OCI-LY3 (cell line): ENCODE measurements at regions not wholly inside any gene's neighbourhood (a gene's known extent, or its start where the extent isn't known, plus 50 kb on each side); places are given as distances from the start of the nearest gene placed in this dataset.

ENCODE experiments used
- H2AFZ ChIP-seq: fragments of 200-600, 300-600 bp; shearing (Covaris generic); 2 replicates; pipeline ENCODE4 v1.6.0; 2014; ENCODE audit warnings: antibody characterized with exemption, low read depth, low read length
- H3K27ac ChIP-seq: fragments of 200-600, 300-600 bp; sonication (generic); 2 replicates; pipeline ENCODE4 v1.5.1; 2014; ENCODE audit warnings: mild to moderate bottlenecking, low read length, moderate library complexity, mixed read lengths
- H3K27me3 ChIP-seq: fragments of 200-600, 300-600 bp; sonication (generic); 2 replicates; pipeline ENCODE4 v1.6.1; 2014; ENCODE audit warnings: low read depth, low read length, mixed read lengths
- H3K36me3 ChIP-seq: fragments of 200-600, 300-600 bp; sonication (generic); replicated peaks from 2 replicates; pipeline ENCODE3; 2014; ENCODE audit warnings: low read depth, low read length, mixed read lengths
- H3K4me1 ChIP-seq: fragments of 300-600, 200-600 bp; sonication (generic); 2 replicates; pipeline ENCODE4 v1.6.1; 2014; ENCODE audit warnings: low read length, mixed read lengths
- H3K4me2 ChIP-seq: fragments of 200-600, 300-600 bp; sonication (generic); 2 replicates; pipeline ENCODE4 v1.6.1; 2014; ENCODE audit warnings: low read length, mixed read lengths
- H3K4me3 ChIP-seq: fragments of 300-600, 200-600 bp; sonication (generic); 2 replicates; pipeline ENCODE4 v1.5.1; 2014; ENCODE audit warnings: antibody characterized with exemption, mild to moderate bottlenecking, low read length, moderate library complexity
- H3K79me2 ChIP-seq: fragments of 300-600, 200-600 bp; shearing (Covaris generic); 2 replicates; pipeline ENCODE4 v1.6.1; 2014; ENCODE audit warnings: mild to moderate bottlenecking, low read length, mixed read lengths
- H3K9ac ChIP-seq: fragments of 300-600, 200-600 bp; shearing (Covaris generic); 2 replicates; pipeline ENCODE4 v1.6.0; 2014; ENCODE audit warnings: mild to moderate bottlenecking, low read length, moderate library complexity
- H3K9me3 ChIP-seq: fragments of 200-600, 300-600 bp; shearing (Covaris generic); 2 replicates; pipeline ENCODE4 v1.6.1; 2014; ENCODE audit warnings: low read length, mixed read lengths; ENCODE audit not compliant: insufficient read depth
- H4K20me1 ChIP-seq: fragments of 200-600, 300-600 bp; sonication (generic); 2 replicates; pipeline ENCODE4 v1.6.1; 2016; ENCODE audit warnings: low read length, mixed read lengths; ENCODE audit not compliant: insufficient read depth
- EZH2phosphoT487 ChIP-seq: fragments of 200-600 bp; shearing (Covaris generic); IDR thresholded peaks from 2 replicates; pipeline ENCODE4 v1.6.1; 2018; ENCODE audit warnings: antibody characterized with exemption, mixed run types, low read depth
- TF ChIP-seq, protein P1 (sequence below): fragments of 200-600, 300-600 bp; sonication (generic); IDR thresholded peaks from 2 replicates; pipeline ENCODE4 v1.5.1; 2014; ENCODE audit warnings: antibody characterized with exemption, low read length, low read depth

DNA sequence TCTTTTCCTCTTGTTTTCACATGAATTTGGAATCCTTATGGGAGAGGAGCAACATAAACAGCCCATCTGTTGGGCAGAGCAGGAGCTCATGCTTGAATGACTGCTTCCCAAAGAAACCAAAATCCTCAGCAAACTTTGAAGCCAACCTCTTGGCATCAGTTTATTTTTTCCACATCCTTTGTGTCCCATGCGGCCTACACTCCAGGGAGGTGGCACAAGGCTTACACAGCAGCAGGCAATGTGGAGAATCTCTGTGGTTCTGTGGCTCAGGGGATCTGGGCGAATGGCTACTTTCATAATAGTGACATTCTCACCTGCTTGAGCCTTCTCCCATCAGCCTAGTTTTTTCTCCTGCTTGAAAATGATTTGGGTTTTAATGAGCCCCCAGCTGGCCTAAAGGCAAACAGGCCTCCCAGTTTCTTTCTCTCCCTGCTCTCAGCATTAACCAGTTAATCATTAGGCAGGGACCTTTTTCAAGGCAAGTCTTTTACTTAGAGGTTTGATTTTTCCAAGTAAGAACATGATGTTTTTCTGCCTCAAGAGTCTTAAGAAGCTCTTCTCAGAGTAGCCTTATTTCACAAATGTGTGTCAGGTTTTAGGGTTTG is 370.3 kb downstream of the ARHGEF28 start:
- Histone ChIP-seq H3K36me3 (no peaks in the 10 kb centered on the region), H3K4me3 (no peak overlapping the region), H4K20me1 (no peaks in the 10 kb centered on the region), H3K27ac (no peak overlapping the region), H2AFZ (no peak overlapping the region), H3K9me3 (no peaks in the 10 kb centered on the region), H3K27me3 (peaks cover 7% of the 10 kb centered on the region; the same call in 1 of the 2 replicates), H3K4me2 (no peak overlapping the region), H3K4me1 (no peaks in the 10 kb centered on the region), H3K9ac (no peak overlapping the region), H3K79me2 (no peaks in the 10 kb centered on the region)
- no peak for TF ChIP-seq EZH2phosphoT487

DNA sequence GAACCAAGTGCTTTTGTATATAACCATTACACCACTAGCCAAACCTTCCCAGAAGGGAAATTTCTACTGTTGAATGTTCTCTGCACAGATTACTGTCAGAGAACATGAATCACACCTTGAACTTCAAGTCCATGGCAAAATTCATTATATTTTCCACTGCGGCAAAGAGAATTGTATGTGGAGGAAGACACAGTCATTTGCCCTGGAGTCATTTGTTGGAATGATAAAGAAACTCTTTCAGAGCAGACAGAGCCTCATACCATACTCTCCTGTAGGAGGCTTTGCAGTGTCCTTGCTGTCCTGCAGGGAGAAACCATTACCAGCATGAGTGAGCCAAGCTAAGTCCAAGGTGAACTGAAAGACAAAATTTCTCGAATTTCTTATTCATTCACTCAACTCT is 369.0 kb downstream of the ARHGEF28 start:
- H3K9ac ChIP-seq = no peak overlapping the region
- no peak overlapping the region for H3K4me2 ChIP-seq
- H3K79me2 ChIP-seq = no peaks in the 10 kb centered on the region
- H2AFZ ChIP-seq = no peak overlapping the region
- H3K9me3 ChIP-seq = no peaks in the 10 kb centered on the region
- peaks cover 12% of the 10 kb centered on the region; the same call in 1 of the 2 replicates for H3K27me3 ChIP-seq
- no peaks in the 10 kb centered on the region for H4K20me1 ChIP-seq
- no peaks in the 10 kb centered on the region for H3K4me1 ChIP-seq
- no peak overlapping the region for H3K4me3 ChIP-seq
- H3K36me3 ChIP-seq = no peaks in the 10 kb centered on the region
- TF ChIP-seq, protein P1, sequence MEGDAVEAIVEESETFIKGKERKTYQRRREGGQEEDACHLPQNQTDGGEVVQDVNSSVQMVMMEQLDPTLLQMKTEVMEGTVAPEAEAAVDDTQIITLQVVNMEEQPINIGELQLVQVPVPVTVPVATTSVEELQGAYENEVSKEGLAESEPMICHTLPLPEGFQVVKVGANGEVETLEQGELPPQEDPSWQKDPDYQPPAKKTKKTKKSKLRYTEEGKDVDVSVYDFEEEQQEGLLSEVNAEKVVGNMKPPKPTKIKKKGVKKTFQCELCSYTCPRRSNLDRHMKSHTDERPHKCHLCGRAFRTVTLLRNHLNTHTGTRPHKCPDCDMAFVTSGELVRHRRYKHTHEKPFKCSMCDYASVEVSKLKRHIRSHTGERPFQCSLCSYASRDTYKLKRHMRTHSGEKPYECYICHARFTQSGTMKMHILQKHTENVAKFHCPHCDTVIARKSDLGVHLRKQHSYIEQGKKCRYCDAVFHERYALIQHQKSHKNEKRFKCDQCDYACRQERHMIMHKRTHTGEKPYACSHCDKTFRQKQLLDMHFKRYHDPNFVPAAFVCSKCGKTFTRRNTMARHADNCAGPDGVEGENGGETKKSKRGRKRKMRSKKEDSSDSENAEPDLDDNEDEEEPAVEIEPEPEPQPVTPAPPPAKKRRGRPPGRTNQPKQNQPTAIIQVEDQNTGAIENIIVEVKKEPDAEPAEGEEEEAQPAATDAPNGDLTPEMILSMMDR = no peak
- TF ChIP-seq EZH2phosphoT487 = no peak
- H3K27ac ChIP-seq = no peak overlapping the region
